HG02642 (cell line): ENCODE measurements at regions not wholly inside any gene's neighbourhood (a gene's known extent, or its start where the extent isn't known, plus 50 kb on each side); places are given as distances from the start of the nearest gene placed in this dataset.
"Not testable (repeated sequence)": the region's sequence is repeated elsewhere in the genome, so short reads cannot be mapped to it uniquely, and the experiment has no call there.

Source experiments
- ATAC-seq: cut with Tn5 transposase; IDR thresholded peaks from one replicate; pipeline ENCODE4 v1.9.1; 2021; ENCODE audit warnings: mild to moderate bottlenecking; ENCODE audit not compliant: unreplicated experiment, poor library complexity

DNA sequence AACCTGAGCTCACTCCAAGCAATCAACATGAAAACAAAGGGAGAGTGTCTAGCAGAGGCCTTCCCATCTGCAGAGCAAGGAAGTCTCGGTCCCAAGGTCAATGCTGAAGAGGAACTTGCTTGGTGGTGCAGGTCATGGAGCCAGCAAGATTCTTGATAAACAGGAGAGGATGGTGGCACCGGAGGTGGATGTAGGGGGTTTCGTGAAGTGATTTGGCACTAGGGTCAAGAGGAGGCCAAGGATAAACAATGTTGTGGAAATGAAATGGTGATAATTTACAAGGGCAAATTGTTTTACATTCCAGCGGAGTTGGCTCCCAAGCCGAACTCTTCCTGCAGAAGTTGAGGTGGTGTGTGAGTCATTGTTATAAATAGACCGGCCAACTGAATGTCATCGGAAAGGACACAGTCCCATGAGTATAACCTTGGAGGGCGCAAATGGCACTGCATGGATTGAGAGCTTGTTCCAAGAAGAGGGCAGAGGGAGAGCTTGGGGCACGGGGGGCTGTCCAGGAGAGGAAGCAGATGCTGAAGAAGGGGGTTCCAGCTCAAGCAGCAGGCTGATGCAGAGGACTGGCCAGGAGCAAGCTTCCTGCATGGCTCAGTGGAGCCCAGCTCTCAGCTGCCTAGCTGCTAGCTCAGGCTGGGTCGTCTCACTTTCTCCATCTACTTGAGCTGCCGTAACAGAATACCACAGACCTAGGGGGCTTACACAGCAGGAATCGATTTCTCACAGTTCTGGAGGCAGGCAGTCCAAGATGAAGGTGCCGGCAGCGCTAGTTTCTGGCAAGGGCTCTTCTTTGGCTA lies 136.6 kb downstream of the COPRS start:
- ATAC-seq = no peak

DNA sequence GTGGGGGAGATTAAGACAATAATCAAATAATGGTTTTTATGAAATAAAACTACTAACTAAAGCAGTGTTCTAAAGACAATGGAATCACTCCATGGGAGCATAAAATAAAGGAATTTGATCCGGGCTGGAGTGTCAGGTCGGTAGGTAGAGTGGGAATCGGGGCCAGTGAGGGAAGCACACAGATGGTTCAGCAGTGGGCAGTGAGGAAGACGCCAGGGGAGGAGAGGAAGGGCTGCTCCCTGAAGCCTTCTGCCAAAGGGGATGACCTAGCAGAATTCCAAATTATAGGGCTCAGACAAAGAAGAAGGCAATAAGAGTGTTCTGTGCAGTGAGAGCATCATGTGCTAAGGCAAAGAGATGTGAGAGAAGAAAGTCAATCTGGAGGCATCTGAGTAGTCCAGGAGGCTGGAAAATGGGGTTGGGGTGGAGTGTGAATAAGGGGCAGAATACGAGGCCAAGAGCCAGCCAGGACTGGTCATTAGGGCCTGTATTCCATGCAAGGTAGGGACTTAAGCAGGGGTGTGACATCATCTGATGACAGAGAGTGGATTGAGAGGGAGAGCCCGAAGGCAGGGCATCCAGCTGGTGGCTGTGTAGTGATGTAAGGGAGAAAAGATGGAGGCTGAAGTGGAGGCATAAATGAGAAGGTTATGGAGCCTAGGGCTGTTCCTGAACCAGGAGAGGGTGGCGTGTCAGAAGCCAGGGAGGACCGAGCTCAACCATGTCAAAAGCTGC lies 137.6 kb downstream of the COPRS start:
- no peak for ATAC-seq

DNA sequence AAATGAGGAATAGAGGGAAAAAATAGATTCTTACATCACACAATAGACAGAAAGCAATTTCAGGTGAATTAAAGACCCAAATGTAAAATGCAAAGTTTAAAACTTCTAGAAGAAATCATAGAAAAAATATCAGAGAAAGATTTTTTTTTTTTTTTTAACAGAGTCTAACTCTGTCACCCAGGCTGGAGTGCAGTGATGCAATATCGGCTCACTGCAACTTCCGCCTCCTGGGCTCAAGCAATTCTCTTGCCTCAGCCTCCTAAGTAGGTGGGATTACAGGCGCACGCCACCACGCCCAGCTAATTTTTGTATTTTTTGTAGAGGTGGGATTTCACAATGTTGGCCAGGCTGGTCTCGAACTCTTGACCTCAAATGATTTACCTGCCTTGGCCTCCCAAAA lies 141.8 kb downstream of the COPRS start:
- ATAC-seq = not testable (repeated sequence)

DNA sequence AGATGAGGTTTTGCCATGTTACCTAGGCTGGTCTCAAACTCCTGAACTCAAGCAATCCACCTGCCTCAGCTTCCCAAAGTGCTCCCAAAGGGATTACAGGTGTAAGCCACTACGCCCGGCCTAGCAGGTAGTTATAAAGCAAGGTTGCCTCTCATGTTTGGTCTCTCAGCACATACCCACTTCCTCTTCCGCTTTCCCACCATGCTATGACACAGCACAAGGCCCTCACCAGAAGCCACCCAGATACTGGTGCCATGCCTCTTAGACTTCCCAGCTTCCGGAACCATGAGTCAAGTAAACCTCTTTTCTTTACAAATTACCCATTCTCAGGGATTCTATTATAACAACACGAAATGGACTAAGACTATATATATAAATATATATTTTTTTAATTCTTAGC lies 143.6 kb downstream of the COPRS start:
- no peak for ATAC-seq

DNA sequence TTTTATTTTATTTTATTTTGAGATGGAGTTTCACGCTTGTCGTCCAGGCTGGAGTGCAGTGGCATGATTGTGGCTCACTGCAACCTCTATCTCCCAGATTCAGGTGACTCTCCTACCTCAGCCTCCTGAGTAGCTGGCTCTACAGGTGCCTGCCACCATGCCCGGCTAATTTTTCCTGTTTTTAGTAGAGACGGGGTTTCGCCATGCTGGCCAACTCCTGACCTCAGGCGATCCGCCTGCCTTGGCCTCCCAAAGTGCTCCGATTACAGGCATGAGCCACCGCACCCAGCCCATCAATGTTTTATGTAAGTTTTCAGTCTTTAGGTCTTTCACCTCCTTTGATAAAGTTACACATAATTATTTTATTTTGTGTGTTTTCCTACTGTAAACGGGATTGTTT lies 154.6 kb downstream of the COPRS start:
- ATAC-seq = no peak

DNA sequence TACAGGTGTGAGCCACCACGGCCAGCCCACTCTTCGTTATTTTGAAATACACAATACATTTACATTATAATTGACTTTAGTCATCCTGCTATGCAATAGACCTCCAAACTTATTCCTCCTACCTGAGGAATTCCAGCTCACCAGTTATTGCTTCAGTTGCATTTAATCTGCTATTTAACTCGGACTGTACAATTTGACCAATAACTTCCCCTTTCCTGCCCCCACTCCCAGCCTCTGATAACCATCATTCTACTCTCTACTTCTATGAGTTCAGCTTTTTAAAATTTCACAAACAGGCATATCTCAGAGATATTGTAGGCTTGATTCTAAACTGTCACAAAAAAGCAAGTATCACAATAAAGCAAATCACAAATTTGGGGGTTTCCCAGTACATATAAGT lies 157.0 kb downstream of the COPRS start:
- no peak for ATAC-seq

DNA sequence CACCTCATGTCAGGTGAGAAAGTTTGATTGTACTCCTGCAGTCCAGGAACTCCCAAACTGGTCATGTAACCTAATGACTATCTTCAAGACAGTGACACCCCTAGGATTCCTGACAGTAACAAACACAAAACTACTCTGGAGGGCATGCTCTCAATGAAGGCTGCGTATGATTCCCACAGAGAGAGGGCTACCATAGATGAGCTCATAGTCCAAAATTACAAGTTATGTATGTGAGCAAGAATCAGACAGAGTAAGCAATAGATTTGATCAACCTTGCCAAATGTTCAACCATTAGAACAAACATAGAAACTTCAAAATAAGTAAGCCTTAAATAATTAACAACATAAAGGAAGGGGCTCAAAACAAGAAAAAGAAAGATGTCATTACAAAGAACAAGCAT lies 158.1 kb downstream of the COPRS start:
- ATAC-seq = no peak

DNA sequence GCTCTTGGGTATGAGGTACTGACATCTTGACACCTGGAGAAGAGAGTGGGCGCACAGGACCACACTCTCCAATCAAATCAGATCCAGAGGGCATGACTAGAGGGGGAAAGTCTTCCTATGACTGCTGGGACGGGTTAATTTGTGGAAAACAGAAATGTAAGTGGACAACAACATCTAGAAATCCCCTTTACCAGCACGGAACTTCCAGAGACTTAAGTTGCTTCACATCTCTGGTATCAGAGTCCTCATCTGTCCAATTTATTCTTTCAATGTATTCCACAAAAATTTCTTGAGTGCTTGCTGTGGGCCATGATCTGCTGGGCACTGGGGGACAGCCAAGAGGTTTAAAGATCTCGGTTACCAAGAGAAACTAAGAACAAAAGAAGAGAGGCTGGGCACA lies 159.2 kb downstream of the COPRS start:
- ATAC-seq = no peak

DNA sequence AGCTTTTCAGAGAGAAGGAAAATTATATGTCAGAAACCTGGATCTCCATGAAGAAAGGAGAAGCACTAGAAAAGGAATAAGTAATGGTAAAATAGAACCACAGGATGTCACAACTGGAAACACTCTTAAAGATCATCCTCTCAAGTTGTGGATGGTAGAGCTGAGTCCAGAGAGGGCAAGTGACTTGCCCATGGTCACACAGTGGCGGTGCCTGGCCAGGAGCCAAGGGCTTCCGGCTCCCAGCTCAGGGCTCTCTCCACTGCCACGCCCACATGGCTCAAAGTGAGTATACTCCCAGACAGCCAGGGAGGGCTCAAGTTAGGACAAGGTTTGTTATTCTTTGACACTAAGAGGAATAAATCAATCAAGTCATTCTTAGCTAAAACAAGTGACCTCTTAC lies 159.8 kb downstream of the COPRS start:
- ATAC-seq = no peak

DNA sequence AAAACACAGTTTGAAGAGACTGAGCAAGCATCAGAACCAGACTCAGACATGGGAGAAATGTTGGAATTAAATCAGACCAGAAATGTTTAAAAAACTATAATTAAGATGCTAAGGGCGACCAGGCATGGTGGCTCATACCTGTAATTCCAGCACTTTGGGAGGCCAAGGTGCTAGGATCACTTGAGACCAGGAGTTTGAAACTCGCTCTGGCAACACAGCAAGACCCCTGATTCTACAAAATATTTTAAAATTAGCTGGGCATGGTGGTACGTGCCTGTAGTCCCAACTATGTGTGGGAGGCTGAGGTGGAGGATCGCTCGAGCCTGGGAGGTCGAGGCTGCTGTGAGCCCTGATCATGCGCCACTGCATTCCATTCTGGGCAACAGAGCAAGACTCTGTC lies 160.3 kb downstream of the COPRS start:
- ATAC-seq = no peak

DNA sequence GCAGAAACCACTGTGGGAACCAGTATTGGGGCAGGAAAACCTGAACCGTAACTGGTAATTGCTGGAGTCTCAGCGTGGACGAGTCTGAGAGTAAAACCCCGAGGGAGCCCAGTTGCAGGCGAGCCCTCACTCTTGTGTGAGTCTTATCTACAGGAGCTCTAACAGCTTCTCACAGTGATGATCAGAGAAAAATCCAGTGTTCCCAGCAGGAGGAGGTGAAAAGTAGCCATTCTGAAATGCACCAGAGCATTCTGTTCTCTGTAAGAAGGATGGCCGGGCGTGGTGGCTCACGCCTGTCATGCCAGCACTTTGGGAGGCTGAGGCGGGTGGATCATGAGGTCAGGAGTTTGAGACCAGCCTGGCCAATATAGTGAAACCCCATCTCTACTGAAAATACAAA lies 161.2 kb downstream of the COPRS start:
- no peak for ATAC-seq

DNA sequence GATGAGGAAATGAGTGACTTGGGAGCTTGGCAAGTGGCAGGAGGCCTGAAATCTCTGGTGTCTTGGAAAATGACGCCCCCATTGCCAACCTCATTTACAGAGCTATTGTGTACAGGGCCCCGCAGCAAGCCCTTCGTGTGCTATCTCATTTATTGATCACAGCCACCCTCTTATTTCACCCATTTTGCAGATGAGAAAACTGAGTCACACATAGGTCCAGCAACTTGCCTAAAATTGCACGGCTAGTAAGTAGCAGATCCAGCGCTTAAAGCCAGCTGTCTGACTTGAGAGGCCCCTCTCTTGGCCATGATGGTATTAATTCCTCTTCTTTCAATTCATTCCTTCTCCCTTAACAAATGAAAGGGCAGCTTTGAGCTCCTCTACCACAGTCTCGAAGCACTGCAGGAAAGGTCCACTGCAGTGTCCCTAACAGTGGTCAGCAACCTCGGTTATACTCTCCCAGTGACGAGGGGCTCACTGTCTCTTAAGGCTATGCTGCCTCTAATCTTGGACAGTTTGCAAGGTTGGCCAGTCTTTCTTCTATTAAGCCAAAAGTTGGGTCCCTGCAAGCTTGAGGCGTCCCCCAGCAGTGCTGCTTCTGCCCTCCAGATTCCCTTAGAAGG lies 162.2 kb downstream of the COPRS start:
- ATAC-seq = no peak

DNA sequence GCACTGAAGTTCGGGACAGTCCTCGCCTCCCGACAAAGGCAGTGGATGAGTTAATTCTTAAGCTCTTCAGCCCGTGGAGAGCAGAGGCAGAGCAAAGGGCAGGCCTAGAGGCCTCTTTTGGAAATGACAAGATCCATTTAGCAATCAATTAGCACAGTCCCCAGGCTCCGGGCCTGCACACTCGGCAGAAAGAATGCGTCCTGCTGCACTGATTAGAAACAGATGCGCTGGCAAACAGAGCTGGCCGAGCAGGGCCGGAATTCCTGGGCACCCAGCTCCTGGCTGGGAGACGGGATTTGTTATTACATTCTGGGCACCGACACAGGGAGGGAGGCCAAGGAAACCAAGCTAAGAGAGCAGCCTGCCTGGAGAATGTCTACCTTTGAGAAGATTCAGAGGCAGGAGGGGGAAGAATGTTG lies 162.9 kb downstream of the COPRS start:
- ATAC-seq = no peak

DNA sequence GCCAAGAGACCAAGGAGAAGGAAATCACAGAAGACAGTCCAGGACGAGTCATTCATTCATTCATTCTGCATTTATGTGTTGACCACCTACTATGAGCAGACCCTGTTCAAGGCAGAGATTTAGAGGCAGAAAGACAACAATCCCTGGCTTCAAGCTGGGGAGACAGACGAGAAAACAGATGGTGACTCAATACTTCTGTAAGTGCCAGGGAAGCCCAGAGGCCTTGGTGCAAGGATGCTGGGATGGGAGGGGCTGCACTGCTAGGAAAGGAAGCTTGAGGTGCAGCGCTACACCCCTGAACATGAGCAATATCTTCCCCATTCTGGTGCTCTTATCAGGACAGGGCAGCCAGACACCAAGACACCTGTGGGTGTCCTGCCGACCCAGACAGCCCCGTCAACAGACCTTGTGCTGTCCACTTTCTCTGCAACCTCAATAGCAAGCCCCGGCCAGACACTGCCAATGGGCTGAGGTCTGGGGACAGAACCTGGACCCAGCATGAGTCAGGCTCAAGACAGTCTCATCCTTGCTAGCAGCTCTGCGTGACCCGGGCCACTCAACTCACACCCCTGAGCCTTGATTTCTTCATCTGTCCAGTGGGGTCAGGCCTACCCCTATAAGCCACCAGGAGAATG lies 163.5 kb downstream of the COPRS start:
- no peak for ATAC-seq

DNA sequence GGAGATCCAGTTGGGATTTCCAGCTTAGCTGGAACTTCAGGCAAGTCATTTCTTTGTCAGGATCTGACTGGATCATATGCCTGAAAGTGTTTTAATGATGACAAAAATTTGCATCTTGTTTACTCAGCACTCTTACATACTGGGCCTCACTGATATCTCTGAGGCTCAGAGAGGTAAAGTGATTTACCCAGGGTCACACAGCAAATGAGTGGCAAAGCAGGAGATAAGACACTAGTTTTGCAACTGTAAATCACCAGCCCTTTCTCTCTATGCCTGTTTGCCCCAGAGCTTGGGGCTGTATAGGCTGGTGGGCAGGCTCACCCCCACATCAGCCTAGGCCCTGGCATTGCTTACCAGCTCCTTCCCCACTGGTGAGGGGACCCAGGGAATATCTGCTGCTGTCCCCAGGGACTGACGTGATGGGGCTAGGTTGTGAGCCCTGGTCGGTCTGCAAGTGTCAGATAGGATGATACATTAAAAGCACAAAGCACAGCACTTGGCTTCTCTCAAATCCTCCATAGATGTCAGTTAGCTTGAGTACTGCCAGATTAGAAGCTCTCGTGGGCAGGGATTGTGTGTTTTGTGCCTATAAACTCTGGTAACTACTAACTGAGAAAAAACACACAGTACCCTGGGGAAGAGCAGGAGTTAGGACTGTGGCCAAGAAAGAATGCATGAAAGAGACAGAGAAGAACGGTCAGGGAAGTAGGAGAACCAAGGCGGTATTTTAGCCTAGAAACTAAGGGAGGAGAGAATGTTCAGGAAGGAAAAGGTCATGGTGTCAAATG lies 165.4 kb downstream of the COPRS start:
- no peak for ATAC-seq

DNA sequence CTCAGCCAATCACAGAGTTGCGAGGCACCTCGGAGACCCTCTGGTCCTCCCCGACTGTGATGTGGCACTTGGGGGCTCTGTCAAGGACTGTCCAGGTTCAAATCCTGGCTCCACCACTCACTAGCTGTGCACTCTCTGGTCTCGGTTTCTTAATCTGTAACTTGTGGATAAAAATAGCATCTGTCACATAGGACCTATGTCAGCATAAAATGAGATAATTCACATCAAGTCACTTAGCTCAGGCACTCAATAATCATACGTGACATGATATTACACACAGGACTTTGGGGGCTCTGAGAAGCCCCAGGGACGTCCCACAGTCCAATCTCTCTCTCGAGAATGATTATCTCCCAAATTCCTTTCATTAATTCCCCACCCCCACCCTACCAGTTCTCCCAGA lies 166.4 kb downstream of the COPRS start:
- ATAC-seq = no peak

DNA sequence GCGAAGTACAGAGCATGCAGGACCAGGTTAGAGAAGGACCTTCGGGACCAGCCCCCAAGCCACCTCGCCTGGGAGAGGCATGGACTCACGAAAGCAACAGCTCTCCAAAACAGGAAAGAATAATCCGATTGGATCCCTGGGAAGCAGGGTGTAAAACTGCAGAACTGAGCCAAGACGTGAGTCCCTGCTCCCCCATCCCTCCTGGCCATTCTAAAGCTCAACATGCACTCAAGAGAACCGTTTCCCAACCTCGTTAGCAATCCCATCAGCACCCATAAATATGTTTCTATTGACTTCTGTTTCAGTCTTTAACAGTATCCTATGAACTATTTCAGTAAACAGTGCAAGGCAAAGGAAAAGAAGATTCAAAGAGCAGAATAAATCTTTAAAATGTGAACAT lies 167.0 kb downstream of the COPRS start:
- no peak for ATAC-seq

DNA sequence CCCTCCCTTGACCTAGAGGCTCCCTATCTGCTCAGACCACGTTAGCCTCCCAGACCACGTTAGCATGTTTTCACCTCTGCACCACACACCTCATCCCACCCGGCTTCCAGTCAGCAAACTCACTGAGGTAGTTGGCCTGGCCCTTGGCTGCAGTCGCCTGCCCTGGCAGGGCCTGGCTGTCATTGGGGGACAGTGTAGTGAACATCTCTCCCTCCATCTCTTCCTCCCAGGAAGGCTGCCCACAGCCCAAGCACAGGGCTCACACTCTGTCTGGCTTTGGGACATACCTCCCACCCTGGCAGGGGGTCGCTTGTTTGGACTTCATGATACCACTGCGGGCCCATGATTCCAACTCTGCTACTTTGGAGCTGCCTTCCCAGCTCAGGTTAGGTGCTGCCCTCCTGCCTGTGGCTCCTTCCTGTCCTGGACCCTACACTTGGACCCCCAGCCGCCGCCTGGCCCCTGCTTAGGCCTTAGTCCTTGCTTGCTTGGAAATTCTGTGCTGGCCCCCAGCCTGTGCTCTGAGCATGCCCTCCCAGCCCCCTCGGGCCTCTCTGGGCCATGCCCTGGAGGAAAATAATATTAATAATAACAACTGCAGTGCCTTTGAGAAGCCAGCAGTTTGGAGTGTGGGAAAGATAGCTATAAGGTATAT lies 167.7 kb downstream of the COPRS start:
- ATAC-seq = no peak

DNA sequence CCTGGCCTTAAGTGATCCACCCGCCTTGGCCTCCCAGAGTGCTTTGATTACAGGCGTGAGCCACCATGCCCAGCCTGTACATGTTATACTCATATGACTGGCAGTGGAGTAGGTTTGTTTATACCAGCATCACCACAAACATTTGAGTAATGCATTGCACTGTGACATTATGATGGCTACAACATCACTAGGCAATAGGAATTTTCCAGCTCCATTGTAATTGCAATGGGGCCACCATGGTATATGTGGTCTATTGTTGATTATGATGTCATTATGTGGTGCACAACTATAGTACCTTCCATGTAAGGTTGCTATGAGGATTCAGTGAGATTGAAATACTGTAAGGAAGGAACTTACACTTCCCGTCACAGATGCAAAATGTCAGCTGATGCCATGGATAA lies 168.9 kb downstream of the COPRS start:
- ATAC-seq = no peak

DNA sequence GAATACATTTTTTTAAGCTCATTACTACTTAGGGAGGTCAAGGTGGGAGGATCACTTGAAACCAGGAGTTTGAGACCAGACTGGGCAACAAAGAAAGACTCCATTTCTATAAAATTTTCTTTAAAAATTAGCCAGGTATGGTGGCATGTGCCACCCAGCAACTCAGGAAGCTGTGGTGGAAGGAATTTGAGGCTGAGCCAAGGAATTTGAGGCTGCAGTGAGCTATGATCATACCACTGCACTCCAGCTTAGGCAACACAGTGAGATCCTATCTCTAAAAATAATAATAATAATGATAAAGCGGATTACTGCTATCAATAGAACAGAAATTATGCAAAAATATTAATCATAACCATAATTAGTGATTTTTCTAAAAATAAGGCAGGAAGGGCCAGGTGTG lies 170.3 kb downstream of the COPRS start:
- no peak for ATAC-seq
